ENCODE measurements at regions not wholly inside any gene's neighbourhood (a gene's known extent, or its start where the extent isn't known, plus 50 kb on each side); places are given as distances from the start of the nearest gene placed in this dataset.
A peak's percentile ranks its signal among the peaks of the same experiment; 100 is the strongest.

GRCh38 chr9:129400001-129400970 is 220.6 kb downstream of the C9orf50 start:
- DNase-seq (ENCODE audit: low spot score) = no peak

GRCh38 chr9:129399634-129399990 is 221.3 kb downstream of the C9orf50 start:
- no peak for DNase-seq (ENCODE audit: low spot score)

GRCh38 chr9:129398961-129399633 is 221.0 kb upstream of the IER5L start:
- no peak for DNase-seq (ENCODE audit: low spot score)

- DNase-seq (ENCODE audit: low spot score) = no peak
These were observed 220.3 kb upstream of the IER5L start for GRCh38 chr9:129398101-129398960.

GRCh38 chr9:129397335-129397734 is 219.3 kb upstream of the IER5L start:
- no peak for DNase-seq (ENCODE audit: low spot score)

- DNase-seq (ENCODE audit: low spot score) = no peak
These were observed 218.3 kb upstream of the IER5L start for GRCh38 chr9:129396365-129396708.

- DNase-seq (ENCODE audit: low spot score) = no peak
These were observed 217.7 kb upstream of the IER5L start for GRCh38 chr9:129395633-129396364.

GRCh38 chr9:129394886-129395279 is 216.8 kb upstream of the IER5L start:
- no peak for DNase-seq (ENCODE audit: low spot score)

GRCh38 chr9:129394061-129394885 is 216.2 kb upstream of the IER5L start:
- no peak for DNase-seq (ENCODE audit: low spot score)

GRCh38 chr9:129393064-129393463 is 215.0 kb upstream of the IER5L start:
- no peak for DNase-seq (ENCODE audit: low spot score)

GRCh38 chr9:129392093-129392541 is 214.1 kb upstream of the IER5L start:
- DNase-seq (ENCODE audit: low spot score) = no peak

- DNase-seq (ENCODE audit: low spot score) = no peak
These were observed 213.2 kb upstream of the IER5L start for GRCh38 chr9:129391221-129391661.

GRCh38 chr9:129390541-129390940 is 212.5 kb upstream of the IER5L start:
- DNase-seq (ENCODE audit: low spot score) = no peak

- no peak for DNase-seq (ENCODE audit: low spot score)
These were observed 209.8 kb upstream of the IER5L start for GRCh38 chr9:129387822-129388221.

GRCh38 chr9:129386812-129387177 is 208.7 kb upstream of the IER5L start:
- DNase-seq (ENCODE audit: low spot score) = no peak

GRCh38 chr9:129385211-129385934 is 207.3 kb upstream of the IER5L start:
- no peak for DNase-seq (ENCODE audit: low spot score)

GRCh38 chr9:129384491-129385210 is 206.6 kb upstream of the IER5L start:
- DNase-seq (ENCODE audit: low spot score) = no peak

- DNase-seq (ENCODE audit: low spot score) = peak; percentile 59
These were observed 205.8 kb upstream of the IER5L start for GRCh38 chr9:129383561-129384490.
